Ovary (tissue), 7 donors: ENCODE measurements at regions not wholly inside any gene's neighbourhood (a gene's known extent, or its start where the extent isn't known, plus 50 kb on each side); places are given as distances from the start of the nearest gene placed in this dataset.

ENCODE experiments used
- DNase-seq, 5 donors: peaks; one replicate each; pipeline ENCODE4 v3.0.0-alpha.2; 2019 to 2020
- H3K27ac ChIP-seq, 2 donors: fragments of 200-600 bp; one replicate each; pipeline versions ENCODE4 v1.5.1 to v1.8.0; 2019 to 2022
- H3K27me3 ChIP-seq: fragments of 200-600 bp; one replicate; pipeline ENCODE4 v1.8.0; 2022
- H3K36me3 ChIP-seq: fragments of 200-600 bp; sonication (generic); one replicate; pipeline ENCODE4 v1.5.1; 2019
- H3K4me1 ChIP-seq: one replicate; pipeline ENCODE4 v1.8.1; 2013; ENCODE audit warnings: mild to moderate bottlenecking, moderate library complexity; ENCODE audit not compliant: insufficient read depth
- H3K4me3 ChIP-seq: fragments of 200-600 bp; sonication (generic); one replicate; pipeline ENCODE4 v1.5.1; 2017
- H3K9me3 ChIP-seq, 2 donors: fragments of 200-600 bp in 1 of 2; sonication (generic) in 1 of 2; one replicate each; pipeline versions ENCODE4 v1.5.1 to v1.8.1; 2013 to 2019; ENCODE audit warnings: mild to moderate bottlenecking in 1 of 2, moderate library complexity in 1 of 2
- CTCF ChIP-seq, 3 donors: fragments of 450-650 bp in 2 of 3; fragments of 200-600 bp in 1 of 3; IDR thresholded peaks; one replicate each; pipeline versions ENCODE4 v1.5.1 to v1.8.0; 2016 to 2022; ENCODE audit warnings: antibody characterized with exemption in 3 of 3, mild to moderate bottlenecking in 1 of 3
- EP300 ChIP-seq: sonication (generic); formaldehyde crosslinking; IDR thresholded peaks from one replicate; pipeline ENCODE4 v1.6.1; 2017; ENCODE audit warnings: antibody characterized with exemption
- POLR2A ChIP-seq: fragments of 450-650 bp; IDR thresholded peaks from one replicate; pipeline ENCODE4 v1.6.1; 2017; ENCODE audit warnings: antibody characterized with exemption, mild to moderate bottlenecking, moderate library complexity
- WGBS, 3 donors: extraction: QIAGEN DNeasy Blood & Tissue Kit in 1 of 3; methylation state at CpG; one replicate each; pipeline versions ENCODE4 v1.1.5 to v1.1.7; 2013 to 2017; 5-methylcytosine and 5-hydroxymethylcytosine counted together
- intact Hi-C, 4 donors: fragments of 100-400 bp; cut with DNase I; formaldehyde crosslinking; loops; one replicate each; pipeline versions ENCODE4 v1.11.0 to v1.15.1; 2022 to 2023
- donor health status: DM: no; HTN: no; CAD: no; lungs with moderate emphysema.
- donor health status: DM: no; HTN: no; CAD: no.
- donor health status: Bipolar disorder and iron deficiency.
- donor health status: DM: no; HTN: no; CAD: no.
- donor health status: DM: yes; HTN: yes; CAD: no.

DNA sequence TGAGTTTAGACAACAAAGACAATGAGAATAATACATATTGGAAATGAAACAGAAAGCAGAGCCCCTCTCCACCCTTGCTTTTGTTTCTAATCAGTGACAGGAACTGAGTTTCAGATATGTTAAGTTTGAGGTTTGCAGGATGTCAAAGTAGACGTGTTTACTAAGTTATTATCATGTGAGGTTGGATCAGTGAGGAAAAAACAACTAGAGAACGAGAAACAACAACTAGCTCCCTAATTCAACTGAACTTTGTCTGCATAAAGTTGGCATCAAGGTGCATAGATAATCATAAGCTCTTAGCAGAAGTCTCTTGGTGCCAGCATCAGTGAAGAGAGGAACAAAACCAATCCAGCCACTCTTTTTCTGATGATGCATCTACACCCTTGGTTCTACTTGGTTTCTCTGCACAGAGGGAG lies 491.1 kb upstream of the NR2F2 start:
- Histone ChIP-seq H3K27me3 (no peaks in the 10 kb centered on the region), H3K27ac (peak overlapping the region in 1 of 2 donors; percentile 1), H3K9me3 (no peaks in the 10 kb centered on the region), H3K4me1 (peaks cover 9% of the 10 kb centered on the region), H3K36me3 (no peaks in the 10 kb centered on the region), H3K4me3 (no peak overlapping the region)
- 17 to 41% (median 18%) methylated on average over 2 of the region's 2 CpGs for WGBS, 3 donors
- intact Hi-C loops, result no loop called here
- DNase-seq, result no peak
- no peak for TF ChIP-seq CTCF (IDR thresholded peaks at IDR 0.05)
- no peak for TF ChIP-seq POLR2A
- no peak for TF ChIP-seq EP300

DNA sequence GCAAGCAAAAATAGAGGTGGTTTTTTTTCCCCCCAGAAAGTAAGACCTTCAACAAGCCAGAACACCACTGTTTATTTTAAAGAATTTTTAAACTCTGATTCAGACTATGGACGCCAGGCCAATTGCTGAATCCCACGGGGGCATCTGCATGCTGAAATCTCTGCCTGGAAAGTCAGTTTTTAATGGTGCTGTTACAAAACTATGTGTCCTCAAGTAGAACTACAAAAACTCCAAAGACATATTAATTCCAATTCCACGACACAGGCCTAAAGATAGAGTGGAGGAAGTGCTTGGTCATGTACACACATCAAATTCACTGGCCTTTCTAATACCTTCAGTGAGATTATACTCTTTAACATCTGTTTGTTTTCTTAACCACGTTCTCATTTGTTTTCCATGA lies 490.5 kb upstream of the NR2F2 start:
- H3K4me3 ChIP-seq, result no peak overlapping the region
- peak; percentile 39 to 80 (median 58) for DNase-seq
- 15 to 19% (median 15%) methylated on average over 4 of the region's 4 CpGs for WGBS, 3 donors
- H3K27me3 ChIP-seq, result no peaks in the 10 kb centered on the region
- peak overlapping the region in 1 of 2 donors; percentile 47 for H3K27ac ChIP-seq
- intact Hi-C loops, result loop anchor here in 1 of 4 donors (10.0 kb wide), 1 partner anchor 485 kb away; no protein-coding TSS in a partner anchor
- no peaks in the 10 kb centered on the region for H3K36me3 ChIP-seq
- TF ChIP-seq CTCF (IDR thresholded peaks at IDR 0.05) (no peak), EP300 (no peak), POLR2A (no peak)
- no peaks in the 10 kb centered on the region for H3K9me3 ChIP-seq
- H3K4me1 ChIP-seq, result peaks cover 9% of the 10 kb centered on the region

DNA sequence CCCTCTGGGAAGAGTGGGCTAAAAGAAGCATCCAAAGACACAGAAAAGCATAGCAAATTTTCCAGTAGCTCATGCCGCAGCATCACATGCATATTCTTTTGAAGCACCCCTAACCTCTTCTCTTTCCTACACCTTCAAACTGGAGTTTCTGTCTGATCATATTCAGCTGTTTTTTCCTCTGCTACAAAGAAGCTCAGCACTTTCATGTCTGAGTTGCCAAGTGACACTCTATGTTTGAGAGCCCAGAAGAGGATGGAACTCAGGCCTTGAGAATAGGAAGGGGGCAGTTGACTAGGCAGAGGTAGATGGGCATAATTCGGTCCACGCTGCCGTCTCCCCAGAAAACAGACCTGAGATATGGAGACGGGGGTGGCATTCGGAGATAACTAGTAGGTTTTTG lies 489.6 kb upstream of the NR2F2 start:
- intact Hi-C loops, result loop anchor here in 1 of 4 donors (10.0 kb wide), 1 partner anchor 484 kb away; no protein-coding TSS in a partner anchor
- Histone ChIP-seq H3K4me3 (no peak overlapping the region), H3K27ac (peak overlapping the region in 1 of 2 donors; percentile 47), H3K36me3 (no peaks in the 10 kb centered on the region), H3K9me3 (no peaks in the 10 kb centered on the region), H3K4me1 (peaks cover 12% of the 10 kb centered on the region), H3K27me3 (no peaks in the 10 kb centered on the region)
- TF ChIP-seq EP300 (no peak), POLR2A (no peak), CTCF (IDR thresholded peaks at IDR 0.05) (no peak)
- 97% methylated on average over 6 of the region's 6 CpGs for WGBS, 3 donors
- DNase-seq, result no peak

- WGBS, 3 donors, result 87 to 93% (median 92%) methylated on average over 6 of the region's 6 CpGs
- no peak for DNase-seq
- Histone ChIP-seq H3K4me3 (no peak overlapping the region), H3K27ac (peak overlapping the region in 1 of 2 donors; percentile 25), H3K9me3 (no peaks in the 10 kb centered on the region), H3K36me3 (no peaks in the 10 kb centered on the region), H3K27me3 (no peaks in the 10 kb centered on the region), H3K4me1 (peaks cover 16% of the 10 kb centered on the region)
- TF ChIP-seq EP300, result no peak
- TF ChIP-seq POLR2A, result no peak
- no peak for TF ChIP-seq CTCF (IDR thresholded peaks at IDR 0.05)
- intact Hi-C loops, result loop anchor here in 1 of 4 donors (10.0 kb wide), 1 partner anchor 482 kb away; no protein-coding TSS in a partner anchor
These were observed 487.9 kb upstream of the NR2F2 start for GRCh38 chr15:95842576-95842975.
